CMK (cell line): ENCODE measurements at regions not wholly inside any gene's neighbourhood (a gene's known extent, or its start where the extent isn't known, plus 50 kb on each side); places are given as distances from the start of the nearest gene placed in this dataset.

Source experiments
- DNase-seq: peaks from one replicate; pipeline ENCODE4 v3.0.0-alpha.2; 2010; ENCODE audit warnings: low read depth

DNA sequence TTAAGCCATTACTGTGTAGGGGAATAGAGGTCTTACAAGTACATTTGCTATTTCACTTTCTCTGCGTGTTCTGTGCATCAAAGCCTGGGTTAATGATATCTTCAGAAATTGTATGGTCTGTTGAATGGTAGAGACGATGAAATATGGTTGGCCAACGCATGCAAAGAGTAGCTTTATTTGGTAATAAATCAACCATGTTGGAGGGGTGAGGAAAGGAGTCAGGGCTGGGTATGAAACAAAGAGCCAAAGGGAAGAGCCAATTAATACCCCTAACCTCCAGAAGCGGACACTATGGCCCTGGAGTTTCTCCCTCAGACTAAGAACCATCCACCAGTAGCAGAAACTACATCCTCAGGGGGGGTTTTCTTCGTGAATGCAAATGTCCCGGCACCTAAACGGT, 1974.0 kb upstream of the WWC1 start:
- no peak for DNase-seq

DNA sequence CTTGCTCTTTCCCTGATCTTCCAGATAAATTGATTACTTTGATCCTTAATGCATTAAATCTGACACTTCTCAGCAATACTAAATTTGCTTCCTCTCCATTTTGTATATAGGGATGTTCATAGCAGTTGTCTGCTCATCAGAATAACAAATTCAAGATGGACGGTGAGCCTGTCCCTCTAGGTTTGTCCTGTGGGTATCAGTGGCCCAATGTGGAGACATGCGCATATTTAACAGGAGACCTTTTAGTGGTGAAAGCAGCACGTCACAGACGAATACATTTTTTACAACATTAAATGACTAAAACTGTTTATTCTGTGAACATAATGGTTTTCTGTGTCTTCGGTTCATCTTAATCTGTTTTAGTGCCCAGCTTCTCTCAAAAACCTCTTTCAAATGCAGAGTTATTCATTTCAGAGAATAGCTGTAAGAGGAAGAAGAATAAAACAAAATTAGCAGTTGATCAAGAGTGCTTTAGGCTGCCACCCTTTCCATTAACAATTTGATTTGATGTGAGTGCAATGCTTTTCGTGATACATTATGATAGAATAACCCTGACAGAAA, 1970.4 kb upstream of the WWC1 start:
- DNase-seq: no peak

DNA sequence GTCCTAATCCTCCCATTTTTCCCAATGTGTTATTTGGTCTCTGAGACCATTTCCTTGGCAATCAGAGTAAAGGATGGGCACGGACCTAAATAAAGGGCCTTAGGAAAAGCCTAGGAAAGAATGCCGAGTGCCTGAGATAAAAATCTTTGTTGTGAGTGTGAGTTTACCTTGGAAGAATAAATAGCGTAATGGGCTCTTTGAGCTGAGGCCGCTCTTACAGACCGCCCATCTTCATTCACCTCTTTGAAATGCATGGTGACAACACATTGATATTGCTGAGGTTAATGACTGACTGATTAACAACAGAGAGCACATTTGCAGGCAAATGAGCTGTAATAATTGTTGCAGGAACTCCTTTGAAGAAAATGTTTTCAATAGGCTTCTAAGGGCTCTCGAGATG, 1967.1 kb upstream of the WWC1 start:
- DNase-seq: no peak

DNA sequence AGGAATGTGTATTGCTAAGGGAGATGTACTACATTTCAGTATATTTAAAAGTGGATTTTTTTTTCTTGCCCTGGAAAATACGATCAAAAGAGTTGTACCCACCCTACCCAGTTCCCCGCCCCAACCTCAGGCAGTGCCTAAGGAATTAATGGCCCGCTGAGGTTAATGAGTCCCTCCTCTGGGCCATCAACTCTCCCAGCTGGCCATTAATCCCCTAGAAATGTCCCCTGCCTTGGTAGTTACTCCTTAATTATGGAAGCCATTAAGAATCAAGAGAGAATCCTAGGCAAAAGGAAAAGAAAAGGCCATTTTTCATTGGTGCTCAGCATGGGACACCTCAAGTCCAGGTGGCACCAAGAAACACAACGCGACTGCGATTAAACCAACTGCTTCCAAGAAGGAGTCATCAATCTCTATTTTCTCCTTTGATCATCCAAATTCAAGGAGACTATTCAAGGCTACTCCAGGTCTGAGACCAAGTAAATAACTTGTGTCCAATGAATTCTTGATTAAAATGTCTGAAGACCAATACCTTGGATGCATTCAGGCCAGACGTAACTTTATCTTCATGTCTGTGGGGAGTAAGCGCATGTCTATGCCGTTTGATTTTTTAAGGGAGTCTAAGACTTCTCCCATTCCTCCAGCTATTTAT, 1962.2 kb upstream of the WWC1 start:
- DNase-seq: no peak

DNA sequence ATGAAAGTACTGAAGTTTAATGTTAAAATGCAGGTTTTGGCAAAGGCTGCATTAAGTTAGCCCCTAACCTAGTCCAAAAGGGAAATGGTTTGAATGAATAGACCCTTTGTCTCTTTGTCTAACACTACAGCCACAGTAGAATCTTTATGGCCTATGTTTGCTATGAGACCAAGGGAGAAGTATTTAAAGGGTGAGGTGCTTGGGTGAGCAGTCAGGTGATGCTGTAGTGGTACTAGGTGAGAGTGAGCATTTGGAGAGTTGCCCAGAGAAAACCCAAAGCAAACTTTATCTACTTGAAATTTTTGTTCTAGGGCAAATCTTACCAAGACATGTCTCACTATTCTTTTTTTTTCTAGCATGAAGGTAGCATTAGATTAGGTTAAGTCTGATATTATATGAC, 1961.4 kb upstream of the WWC1 start:
- DNase-seq: no peak

DNA sequence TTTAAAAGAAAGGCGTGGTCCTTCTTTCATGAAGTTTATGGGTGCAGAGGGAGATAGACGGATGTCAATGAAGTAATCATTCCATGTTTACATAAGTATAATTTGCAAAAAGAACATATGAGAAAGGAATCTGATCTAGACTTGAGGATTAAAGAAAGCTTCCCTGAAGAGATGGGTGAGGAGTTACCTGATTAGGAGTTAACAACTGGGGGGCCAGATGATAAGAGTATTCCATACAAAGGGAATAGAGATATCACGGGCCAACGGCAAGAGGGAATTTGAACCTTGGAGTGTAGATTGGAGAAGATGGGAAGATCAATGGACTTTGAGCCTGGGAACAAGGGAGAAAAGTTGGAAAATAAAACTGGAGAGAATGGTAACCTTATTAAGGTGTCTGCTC, 1959.9 kb upstream of the WWC1 start:
- DNase-seq: no peak

DNA sequence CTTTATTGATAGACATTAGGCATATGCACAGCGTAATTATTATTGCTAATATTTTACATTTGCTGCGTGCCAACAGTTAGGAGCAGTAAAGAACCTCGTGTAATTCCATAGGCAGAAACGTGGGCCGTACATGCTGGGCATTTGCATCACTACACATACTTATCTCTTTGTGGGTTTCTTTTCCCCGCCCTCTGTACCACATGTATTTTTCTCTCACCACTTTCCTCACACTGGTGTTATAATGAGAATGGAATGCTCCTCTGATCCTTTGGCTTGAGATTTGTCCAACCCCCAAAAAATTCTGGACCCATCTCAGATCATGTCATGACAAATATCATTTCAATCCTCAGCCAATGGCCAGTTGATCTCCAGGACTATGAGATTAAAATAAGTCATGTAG, 1952.6 kb upstream of the WWC1 start:
- DNase-seq: no peak

DNA sequence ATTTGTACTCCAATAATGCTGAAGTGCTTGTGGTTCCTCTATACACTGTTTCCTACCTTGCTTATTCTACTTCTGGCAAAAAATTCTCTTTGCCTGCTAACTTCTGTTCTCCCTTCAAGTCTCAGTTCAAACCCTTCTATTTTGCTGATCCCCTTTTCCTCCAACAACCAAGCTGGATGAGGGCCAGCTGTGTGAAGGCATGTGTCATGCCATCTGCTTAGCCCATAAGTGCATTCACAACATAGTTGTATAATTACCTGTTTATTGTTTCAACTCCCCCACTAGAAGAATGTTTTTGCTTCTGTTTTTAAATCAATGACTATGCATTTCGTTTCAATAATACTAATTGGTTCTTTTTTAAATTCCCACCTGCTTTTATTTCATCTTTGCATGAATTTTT, 1951.4 kb upstream of the WWC1 start:
- no peak for DNase-seq

DNA sequence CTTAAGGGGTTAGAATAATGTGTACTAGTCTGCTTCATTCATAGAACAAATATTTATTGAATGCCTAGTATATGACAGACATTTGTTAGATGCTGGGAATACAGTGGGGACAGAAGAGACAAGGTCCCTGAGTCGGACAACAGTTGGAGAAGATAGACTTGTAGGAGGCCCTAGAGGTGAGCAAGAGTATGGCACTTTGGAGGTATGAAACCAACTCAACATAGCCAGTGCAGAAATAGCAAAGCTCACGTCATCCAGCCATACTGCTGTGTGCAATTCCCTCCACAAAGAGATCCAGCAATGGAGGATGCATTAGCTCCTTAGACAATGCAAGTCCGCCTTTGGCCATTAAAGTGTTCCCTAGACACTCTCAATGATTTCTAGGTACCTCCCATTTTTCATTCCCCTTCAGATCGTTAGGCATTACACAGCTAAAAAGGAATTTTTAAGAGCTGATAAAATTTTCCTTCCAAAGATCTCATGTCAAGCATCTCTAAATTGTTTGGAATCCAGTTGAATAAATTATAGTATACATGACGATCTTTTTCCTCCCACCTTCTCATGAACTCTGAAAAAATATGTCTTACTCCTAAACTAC, 1949.6 kb upstream of the WWC1 start:
- DNase-seq: no peak

DNA sequence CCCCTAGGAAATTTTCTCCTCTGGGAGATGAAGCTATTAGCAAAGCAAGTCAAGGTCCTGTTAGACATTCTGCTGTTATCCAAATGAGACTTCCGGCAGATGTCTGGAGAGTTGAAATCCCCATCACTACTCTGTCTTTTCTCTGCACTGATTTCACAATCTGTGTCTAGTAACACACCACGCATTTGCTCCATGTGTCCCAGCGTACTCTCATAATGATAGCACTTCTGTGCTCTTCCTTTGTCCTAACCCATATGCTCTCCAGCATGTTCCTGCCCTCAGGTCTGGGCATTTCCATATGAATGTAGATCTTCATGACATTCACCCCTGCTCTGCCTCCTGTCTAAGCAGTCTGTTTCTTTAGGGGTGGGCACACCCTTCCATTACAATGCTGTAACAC, 1949.0 kb upstream of the WWC1 start:
- no peak for DNase-seq

DNA sequence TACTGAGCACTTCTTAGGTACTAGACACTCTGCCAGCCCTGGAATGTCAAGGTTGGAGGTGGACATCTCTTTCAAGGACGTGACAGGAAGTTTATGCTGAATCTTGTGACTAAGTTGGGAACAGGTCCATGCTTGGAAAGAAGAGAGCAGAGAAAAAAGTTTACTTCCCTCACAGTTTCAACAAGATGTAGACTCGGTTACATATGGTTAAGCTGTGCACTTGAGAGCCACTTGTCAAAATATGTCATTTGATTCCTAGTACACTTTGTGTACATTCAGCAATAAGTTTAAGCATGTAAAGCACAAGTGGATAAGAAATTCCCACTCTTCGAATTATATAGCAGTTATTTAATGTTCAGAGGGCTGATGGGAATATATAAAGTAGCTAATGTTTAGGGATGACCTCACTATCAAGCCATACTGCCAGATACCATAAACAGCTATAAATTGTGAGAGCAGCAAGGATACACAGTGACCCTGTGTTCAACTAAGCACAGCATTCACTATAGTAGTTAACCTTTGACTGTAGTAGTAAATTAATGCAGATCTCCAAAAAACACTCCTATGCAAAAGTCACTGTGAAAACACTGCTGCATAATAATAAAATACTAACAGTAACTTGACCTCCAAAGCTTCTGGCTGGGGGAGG, 1944.6 kb upstream of the WWC1 start:
- DNase-seq: no peak

DNA sequence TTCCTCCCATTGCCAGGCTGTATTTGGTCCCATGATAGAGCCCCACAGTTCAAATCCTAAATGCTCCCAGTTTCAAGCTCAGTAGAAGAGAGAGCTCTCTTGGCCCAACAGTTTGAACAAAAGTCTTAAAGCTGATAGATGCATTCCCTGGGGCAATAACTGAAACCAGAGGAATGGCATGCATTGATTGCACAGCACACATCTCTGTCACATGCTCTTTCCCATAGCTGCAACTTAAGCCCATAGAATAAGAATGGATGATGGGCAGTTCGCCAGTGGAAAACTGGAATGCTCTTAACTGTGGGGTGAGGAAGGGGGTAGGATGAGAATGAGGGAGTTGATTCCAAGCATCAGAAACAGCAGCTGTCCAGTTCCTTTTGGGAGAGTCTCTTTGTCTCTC, 1942.4 kb upstream of the WWC1 start:
- DNase-seq: no peak

DNA sequence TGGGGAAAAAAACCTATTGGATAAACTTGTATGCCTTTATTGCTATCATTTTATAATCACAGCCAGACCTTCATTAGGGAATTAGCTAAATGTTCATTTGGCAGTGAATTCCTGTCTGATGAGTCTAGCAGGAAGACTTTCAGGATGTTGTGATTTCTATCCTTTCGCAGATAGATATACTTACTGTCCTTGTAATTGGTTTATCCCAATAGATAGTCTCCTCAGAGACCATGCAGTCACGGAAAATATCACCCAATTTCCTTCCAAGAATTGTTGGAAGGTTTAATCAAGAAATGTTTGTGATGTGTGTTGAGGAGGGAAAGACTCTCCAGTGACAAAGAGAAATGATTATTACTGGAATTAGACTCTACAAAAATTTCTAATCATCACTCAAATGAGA, 1937.9 kb upstream of the WWC1 start:
- no peak for DNase-seq

DNA sequence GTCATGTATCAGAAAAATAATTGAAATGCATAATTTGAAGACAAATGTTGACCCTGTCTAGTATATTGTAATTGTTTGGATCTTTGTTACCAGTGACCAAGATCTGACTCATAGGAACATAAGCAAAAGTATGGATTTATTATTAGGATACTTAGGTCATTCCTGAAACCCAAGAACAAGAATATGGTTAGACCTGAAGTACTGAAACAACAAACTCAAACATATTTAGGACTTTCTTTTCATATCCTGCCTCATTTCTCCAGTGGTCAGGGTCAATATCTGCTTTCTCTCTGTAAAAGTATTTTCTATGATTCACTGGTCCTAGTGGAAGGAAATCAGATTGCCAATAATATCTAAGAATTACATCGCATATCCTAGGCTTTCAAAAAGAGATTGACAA, 1937.1 kb upstream of the WWC1 start:
- DNase-seq: no peak

DNA sequence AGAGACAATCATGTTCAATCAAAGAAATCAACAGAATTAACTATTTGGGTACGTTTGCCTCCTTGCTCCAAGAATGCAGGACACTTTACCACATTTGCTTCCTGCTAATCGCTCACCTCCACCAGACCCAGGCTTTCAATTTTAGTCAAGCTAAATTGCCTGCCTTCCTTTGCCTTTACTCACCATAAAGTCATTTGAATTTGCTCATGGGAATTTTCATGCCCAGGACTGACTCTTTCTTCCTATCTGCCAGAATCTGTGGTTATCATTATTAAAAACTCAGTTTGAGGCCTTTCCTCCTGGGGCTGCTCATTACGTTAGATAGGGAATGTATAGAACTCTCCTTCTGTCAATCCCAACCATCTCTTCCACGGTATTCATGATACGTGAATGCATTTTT, 1935.3 kb upstream of the WWC1 start:
- DNase-seq: no peak

DNA sequence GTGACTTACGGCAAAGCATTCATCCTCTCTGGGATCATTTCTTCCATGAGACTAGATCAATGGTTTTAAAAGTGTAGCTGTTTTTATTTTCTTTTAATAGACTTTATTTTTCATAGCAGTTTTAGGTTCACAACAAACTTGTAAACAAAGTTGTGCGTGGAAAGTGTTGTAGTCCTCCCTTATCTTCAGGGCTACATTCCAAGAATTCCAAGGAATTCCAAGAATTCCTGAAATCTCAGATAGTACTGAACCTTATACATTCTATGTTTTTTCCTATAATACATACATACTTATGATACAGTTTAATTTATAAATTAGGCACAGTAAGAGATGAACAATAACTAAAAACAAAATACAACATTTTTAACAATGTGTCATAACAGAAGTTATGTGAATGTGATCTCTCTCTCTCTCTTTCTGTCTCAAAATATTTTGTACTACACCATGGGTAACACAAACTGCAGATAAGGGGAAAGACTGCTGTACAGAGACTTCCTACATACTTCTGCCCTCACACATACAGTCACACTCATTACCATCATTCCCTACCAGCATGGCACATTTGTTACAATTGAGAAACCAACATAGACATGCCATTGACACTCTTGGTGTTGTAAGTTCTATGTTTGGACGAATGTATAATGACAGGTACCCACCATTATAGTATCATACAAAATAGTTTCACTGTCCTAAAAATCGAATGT, 1933.2 kb upstream of the WWC1 start:
- no peak for DNase-seq

DNA sequence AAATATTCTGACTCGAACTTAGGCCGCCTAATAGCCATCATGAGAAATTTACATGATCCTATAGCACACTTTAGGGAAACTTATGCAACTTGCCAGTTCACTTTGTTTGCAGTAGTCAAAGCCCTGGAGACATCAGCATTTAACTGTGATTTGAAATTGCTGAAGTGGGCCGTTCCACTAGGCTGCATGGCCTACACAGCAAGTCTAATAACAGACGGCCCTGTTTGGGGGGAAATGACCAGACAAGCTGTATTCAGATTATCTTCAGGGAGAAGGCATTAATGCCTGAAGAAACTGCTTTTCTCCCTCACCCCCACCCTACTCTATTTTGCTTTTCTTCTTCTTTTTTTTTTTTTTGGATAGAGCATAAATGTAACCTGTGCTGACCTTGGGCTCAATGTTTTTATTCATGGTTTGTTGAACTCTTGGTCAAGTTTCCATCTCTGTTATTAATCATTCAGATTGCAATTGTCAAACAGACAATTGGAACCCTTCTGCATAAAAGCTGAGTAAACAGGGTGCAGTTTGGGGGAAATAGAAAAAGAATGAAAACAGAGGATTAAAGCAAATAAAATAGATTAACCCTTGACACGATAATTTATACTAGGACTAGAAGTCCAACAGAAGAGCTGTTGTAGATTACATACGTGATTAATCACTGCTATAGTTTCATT, 1928.2 kb upstream of the WWC1 start:
- DNase-seq: no peak

DNA sequence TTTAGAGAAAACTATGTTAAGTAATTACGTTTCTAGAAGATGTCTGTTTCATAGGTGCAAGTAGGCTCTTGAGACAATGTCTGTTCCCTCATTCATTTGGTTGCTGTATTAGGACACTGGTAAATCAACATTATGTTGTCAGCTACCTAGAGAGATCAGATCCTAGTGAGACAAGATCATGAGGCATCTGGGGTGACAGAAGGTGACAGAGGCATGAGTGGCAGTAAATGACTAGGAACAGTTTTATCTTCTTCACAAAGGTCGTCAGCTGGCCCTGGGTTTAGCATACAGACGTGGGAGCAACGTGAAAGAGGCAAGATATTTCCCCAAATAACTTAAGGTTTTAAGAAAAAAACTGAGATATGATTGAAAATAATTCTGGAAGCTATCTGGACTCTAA, 1926.3 kb upstream of the WWC1 start:
- no peak for DNase-seq

DNA sequence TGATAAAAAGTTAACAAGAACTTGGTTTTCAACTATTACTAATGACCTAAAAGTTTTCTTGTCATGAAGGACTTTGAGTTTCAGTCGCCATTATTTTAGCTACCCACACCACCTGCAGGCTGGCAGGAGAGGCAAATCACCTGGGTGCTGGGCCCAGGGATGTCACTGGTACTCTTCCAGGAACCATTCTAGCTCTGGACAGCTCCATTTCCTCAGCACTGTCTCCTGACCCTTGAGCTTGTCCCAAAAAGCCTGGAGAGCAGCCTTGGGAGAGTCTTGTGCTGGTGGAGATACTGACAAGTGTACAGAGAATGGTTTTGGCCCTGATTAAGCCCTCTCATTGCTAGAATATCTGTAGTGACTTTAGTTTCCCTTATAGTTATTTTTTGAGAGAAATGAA, 1924.1 kb upstream of the WWC1 start:
- DNase-seq: no peak

DNA sequence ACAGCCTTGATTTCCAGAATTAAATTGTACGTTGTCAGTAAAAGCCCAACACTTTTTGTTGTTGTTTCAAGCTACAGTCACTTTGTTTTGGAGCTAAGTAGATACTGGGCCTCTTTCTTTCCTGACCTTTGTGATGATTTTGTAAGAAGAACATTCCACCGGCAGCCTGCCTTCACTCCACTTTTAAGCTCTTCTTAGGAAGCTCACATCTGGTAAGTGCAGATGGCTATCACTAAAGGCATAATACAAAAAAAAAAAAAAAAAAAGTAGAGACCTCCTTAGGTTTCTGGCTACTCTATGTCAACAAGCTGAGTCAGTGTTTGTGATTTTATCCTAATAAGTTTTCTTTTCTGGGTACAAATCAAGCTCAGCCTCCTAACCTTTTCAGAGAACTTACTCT, 1922.1 kb upstream of the WWC1 start:
- DNase-seq: no peak

DNA sequence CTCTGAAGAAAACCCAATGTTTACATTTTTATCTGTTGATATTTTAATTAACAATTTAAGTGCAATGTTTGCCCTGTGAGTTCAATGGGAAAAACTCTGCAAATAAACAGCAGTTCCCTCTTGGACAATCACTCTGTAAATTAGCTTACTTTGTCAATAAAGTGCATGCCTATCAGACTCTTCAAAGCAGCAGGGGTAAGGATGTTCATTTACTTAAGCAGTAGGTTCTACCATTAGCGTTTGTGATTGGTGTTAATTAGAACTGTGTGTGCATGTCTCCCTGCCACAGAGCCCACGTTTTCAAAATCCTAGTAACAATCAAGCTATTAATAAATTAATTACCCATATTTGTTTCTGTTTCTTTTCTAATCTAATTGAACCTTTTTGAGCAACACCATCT, 1921.6 kb upstream of the WWC1 start:
- no peak for DNase-seq

DNA sequence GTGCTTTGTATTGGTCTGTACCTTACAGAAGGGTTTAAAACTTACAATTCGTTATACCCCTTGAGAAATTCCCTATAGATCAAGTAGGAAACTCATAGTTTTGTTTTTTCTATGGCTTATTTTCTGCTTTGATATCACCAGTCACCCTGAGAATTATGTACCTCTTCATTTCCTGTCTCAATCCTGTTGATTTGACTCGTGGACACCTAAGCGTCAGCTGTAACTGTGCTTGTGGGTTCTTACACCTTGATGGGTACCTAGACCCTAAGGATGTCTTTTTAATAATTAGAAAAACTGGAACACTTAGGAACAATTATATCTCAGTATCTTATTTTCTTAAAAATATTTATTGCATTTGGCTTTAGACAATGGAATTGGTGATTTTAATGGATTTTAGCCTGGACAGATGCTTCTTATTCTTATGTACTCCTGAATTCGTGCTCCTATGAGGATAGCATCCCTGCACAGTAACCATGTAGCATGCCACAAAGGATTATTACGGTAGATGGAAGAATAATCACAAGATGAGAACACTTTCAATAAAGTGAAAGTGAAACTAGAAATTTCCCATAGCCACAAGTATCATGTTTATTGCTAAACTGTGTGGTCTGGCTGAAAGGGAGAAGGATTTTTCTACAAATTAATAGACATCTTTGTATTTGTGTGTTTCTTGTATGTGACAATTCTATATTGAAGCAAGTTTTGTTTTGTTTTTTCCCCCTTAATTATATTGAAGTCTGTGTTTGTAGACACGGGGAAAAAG, 1920.3 kb upstream of the WWC1 start:
- DNase-seq: no peak
